ENCODE measurements at regions not wholly inside any gene's neighbourhood (a gene's known extent, or its start where the extent isn't known, plus 50 kb on each side); places are given as distances from the start of the nearest gene placed in this dataset.

DNA sequence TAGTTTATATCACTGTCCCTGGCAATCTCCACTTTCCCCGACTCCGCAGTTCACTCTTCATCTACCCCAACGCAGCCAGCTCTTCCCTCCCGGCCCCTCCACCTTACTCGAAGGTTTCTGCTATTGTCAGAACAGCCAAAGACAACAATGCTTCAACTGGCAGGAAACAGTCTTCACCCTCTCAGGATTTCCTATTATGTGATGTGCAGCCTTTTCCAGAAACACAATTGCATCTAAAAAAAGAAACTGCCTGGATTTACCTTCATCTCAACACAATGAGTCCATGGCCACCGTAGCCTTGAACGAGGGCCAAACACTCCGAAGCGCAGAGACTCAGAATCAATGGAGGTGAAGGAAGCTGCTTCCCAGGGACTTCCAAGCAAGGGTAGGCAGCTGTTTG lies 182.1 kb upstream of the TSC22D2 start:
- peak overlapping the region; percentile 44 for H3K4me2 ChIP-seq (ENCODE audit: extremely low read depth, insufficient read depth, low read length)
- no peak overlapping the region for H3K27ac ChIP-seq (ENCODE audit: insufficient read depth, low read length)

DNA sequence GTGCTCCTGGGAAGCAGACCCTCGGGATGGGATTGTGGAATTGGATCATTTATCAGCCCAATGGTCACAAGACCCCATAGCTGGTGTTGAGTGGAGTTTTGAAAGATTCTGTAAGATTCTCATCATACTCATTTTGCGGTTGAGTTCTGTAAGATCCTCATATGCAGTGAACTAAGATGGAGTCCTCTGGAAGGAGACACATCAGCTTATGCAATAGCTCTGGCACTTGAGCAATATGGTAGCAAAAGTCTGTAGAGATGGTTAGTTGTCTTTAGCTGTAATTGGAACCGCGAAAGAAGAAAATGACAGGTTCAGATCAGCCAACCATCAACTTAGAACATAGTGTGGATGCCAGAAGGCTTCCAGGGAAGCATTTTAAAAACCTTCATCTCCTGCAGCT lies 184.5 kb upstream of the TSC22D2 start:
- Histone ChIP-seq H2AFZ (ENCODE audit: low read length) (no peak overlapping the region), H3K4me2 (ENCODE audit: extremely low read depth, insufficient read depth, low read length) (no peak overlapping the region), H3K4me3 (replicated peaks in 1 of 4; ENCODE audit: control extremely low read depth in 1 of 4, insufficient read depth in 1 of 4, low read depth in 3 of 4, low read length in 4 of 4) (no peak overlapping the region), H3K4me1 (ENCODE audit: control insufficient read depth, extremely low read depth, insufficient read depth, low read length) (no peaks in the 10 kb centered on the region), H3K9ac (ENCODE audit: insufficient read depth, low read length) (no peak overlapping the region), H3K27me3 (ENCODE audit: control insufficient read depth, insufficient read depth, low read length) (no peaks in the 10 kb centered on the region), H3K9me3 (ENCODE audit: control insufficient read depth, insufficient read depth, low read depth, low read length) (no peaks in the 10 kb centered on the region), H3K27ac (ENCODE audit: insufficient read depth, low read length) (no peak overlapping the region), H3K79me2 (ENCODE audit: control insufficient read depth, insufficient read depth, low read length) (no peaks in the 10 kb centered on the region), H3K36me3 (ENCODE audit: control insufficient read depth, insufficient read depth, low read length) (no peaks in the 10 kb centered on the region), H4K20me1 (ENCODE audit: control insufficient read depth, extremely low read depth, insufficient read depth, low read length) (no peaks in the 10 kb centered on the region)
- TF ChIP-seq CTCF (conservative IDR thresholded peaks at IDR 0.05 in 1 of 2, IDR thresholded peaks at IDR 0.05 in 1 of 2; ENCODE audit: low read depth in 1 of 2, low read length in 2 of 2), result no peak
- TF ChIP-seq EZH2 (IDR thresholded peaks at IDR 0.05; ENCODE audit: low read length, missing control alignments), result no peak
- DNase-seq (ENCODE audit: low read depth in 2 of 2), result no peak

More for the DNA sequence above, 182.1 kb upstream of the TSC22D2 start:
- Histone ChIP-seq H3K27me3 (ENCODE audit: control insufficient read depth, insufficient read depth, low read length) (no peaks in the 10 kb centered on the region), H3K9ac (ENCODE audit: insufficient read depth, low read length) (no peak overlapping the region), H3K4me1 (ENCODE audit: control insufficient read depth, extremely low read depth, insufficient read depth, low read length) (no peaks in the 10 kb centered on the region), H4K20me1 (ENCODE audit: control insufficient read depth, extremely low read depth, insufficient read depth, low read length) (no peaks in the 10 kb centered on the region), H3K4me3 (replicated peaks in 1 of 4; ENCODE audit: control extremely low read depth in 1 of 4, insufficient read depth in 1 of 4, low read depth in 3 of 4, low read length in 4 of 4) (no peak overlapping the region), H3K9me3 (ENCODE audit: control insufficient read depth, insufficient read depth, low read depth, low read length) (no peaks in the 10 kb centered on the region), H3K36me3 (ENCODE audit: control insufficient read depth, insufficient read depth, low read length) (no peaks in the 10 kb centered on the region), H3K79me2 (ENCODE audit: control insufficient read depth, insufficient read depth, low read length) (no peaks in the 10 kb centered on the region), H2AFZ (ENCODE audit: low read length) (no peak overlapping the region)
- no peak for DNase-seq (ENCODE audit: low read depth in 2 of 2)
- TF ChIP-seq EZH2 (IDR thresholded peaks at IDR 0.05; ENCODE audit: low read length, missing control alignments) (no peak), CTCF (conservative IDR thresholded peaks at IDR 0.05 in 1 of 2, IDR thresholded peaks at IDR 0.05 in 1 of 2; ENCODE audit: low read depth in 1 of 2, low read length in 2 of 2) (no peak)

DNA sequence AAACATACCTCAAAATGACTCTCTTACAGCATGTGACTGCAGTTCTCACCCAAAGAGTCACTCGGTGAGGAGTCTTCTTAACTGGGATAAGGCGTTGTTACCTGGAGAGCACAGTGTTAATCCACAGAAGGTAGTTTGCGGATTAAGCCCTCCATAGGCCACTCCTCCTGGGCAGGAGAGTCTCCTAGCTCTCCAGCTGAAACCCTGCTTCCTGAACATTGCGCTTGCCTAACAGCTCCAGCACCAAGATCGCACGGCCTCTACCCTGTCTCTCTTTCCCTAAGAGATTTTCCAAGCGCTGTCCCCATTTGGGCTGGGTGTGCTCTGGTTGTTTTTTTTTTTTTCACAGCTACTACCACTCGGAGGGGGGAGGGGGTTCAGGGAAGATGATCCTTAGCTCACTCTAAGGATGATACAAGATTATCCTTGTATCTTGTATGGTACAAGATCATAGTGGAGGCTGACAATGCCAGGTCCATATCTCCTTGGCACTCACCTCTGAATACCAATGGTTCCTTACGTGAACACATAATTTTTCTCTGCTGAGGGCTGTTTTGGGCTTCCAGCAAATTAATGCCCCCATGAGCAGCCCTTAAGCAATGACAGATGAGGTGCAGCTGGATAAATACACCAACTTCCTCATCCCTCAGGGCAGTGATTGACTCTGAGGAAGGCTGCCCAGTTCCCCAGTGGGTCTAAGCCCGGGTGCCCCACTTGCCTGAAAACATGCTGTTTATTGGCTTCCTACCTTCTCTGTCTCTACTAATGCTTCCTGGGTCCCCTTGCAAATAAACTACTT lies 185.2 kb upstream of the TSC22D2 start:
- H3K4me2 ChIP-seq (ENCODE audit: extremely low read depth, insufficient read depth, low read length), result no peak overlapping the region
- no peaks in the 10 kb centered on the region for H3K9me3 ChIP-seq (ENCODE audit: control insufficient read depth, insufficient read depth, low read depth, low read length)
- no peak overlapping the region for H3K27ac ChIP-seq (ENCODE audit: insufficient read depth, low read length)
- no peak for DNase-seq (ENCODE audit: low read depth in 2 of 2)
- H4K20me1 ChIP-seq (ENCODE audit: control insufficient read depth, extremely low read depth, insufficient read depth, low read length), result no peaks in the 10 kb centered on the region
- H2AFZ ChIP-seq (ENCODE audit: low read length), result no peak overlapping the region
- no peaks in the 10 kb centered on the region for H3K27me3 ChIP-seq (ENCODE audit: control insufficient read depth, insufficient read depth, low read length)
- H3K79me2 ChIP-seq (ENCODE audit: control insufficient read depth, insufficient read depth, low read length), result no peaks in the 10 kb centered on the region
- no peak overlapping the region for H3K9ac ChIP-seq (ENCODE audit: insufficient read depth, low read length)
- H3K4me1 ChIP-seq (ENCODE audit: control insufficient read depth, extremely low read depth, insufficient read depth, low read length), result no peaks in the 10 kb centered on the region
- TF ChIP-seq CTCF (conservative IDR thresholded peaks at IDR 0.05 in 1 of 2, IDR thresholded peaks at IDR 0.05 in 1 of 2; ENCODE audit: low read depth in 1 of 2, low read length in 2 of 2) (no peak), EZH2 (IDR thresholded peaks at IDR 0.05; ENCODE audit: low read length, missing control alignments) (no peak)
- H3K4me3 ChIP-seq (replicated peaks in 1 of 4; ENCODE audit: control extremely low read depth in 1 of 4, insufficient read depth in 1 of 4, low read depth in 3 of 4, low read length in 4 of 4), result no peak overlapping the region
- H3K36me3 ChIP-seq (ENCODE audit: control insufficient read depth, insufficient read depth, low read length), result no peaks in the 10 kb centered on the region

All from fibroblast of lung (primary cell).